ENCODE measurements at regions not wholly inside any gene's neighbourhood (a gene's known extent, or its start where the extent isn't known, plus 50 kb on each side); places are given as distances from the start of the nearest gene placed in this dataset.
"Not testable (repeated sequence)": the region's sequence is repeated elsewhere in the genome, so short reads cannot be mapped to it uniquely, and the experiment has no call there.

DNA sequence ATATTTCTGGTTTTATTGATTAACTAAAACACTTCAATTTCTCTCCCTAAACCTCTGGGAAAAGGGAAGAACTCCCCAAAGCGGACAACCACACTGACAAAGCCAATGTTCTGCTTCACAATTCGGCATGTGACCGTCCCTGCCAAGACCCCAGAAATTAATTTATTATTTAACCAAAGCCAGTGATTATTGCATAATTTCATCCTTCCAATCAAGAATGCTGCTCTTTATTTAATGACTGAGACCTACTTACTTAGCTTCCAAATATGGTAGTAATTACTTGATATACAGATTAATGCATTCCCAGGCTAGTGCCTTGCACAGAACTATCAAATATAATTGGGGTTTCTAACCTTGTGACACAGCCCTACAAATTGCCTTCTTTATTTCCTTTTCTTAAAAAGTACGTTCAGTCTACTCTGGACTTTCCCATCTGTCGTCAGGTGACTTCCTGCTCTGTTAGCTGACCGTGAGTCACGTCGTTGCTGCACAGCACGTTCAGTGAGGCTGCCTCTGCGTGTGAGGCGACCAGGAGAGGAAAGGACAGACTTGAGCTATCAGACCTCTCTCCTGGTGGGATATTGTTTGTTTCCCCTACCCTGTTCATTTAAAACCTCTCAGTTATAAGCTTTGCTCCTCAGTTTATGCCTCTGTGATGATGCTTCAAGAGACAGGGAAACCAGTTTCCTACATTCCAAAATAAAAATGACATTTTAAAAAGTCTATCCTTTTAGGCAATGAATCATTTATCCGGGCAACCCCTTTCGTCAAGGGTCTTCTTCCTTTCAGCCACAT lies 55.7 kb upstream of the TNFAIP3 start:
- DNase-seq: no peak

DNA sequence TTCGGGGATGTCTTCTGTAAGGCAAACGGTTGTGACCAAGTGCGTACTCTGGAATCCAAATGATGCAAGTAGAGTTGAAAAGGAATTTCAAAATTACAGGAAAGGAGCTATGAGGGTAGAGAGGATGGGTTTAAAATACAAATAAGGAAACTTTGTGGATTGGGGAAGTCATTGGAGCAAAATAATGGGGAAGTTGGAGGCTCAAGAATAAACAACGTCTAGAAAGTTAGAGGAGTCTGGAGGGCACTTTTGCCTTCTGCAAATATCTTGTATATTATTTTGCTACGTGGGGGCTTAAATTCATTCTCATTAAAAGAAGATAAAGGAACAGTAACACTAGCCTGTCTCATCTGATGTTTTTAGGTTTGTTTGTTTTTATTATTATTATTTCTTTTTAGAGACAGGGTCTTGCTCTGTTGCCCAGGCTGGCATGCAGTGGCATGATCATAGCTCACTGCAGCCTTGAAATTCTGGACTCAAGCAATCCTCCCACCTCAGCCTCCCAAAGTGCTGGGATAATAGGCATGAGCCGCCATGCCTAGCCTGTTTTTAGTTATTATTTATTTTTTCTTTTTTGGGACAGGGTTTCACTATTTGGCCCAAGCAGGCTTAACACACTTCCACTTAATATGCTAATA lies 55.0 kb upstream of the TNFAIP3 start:
- no peak for DNase-seq

DNA sequence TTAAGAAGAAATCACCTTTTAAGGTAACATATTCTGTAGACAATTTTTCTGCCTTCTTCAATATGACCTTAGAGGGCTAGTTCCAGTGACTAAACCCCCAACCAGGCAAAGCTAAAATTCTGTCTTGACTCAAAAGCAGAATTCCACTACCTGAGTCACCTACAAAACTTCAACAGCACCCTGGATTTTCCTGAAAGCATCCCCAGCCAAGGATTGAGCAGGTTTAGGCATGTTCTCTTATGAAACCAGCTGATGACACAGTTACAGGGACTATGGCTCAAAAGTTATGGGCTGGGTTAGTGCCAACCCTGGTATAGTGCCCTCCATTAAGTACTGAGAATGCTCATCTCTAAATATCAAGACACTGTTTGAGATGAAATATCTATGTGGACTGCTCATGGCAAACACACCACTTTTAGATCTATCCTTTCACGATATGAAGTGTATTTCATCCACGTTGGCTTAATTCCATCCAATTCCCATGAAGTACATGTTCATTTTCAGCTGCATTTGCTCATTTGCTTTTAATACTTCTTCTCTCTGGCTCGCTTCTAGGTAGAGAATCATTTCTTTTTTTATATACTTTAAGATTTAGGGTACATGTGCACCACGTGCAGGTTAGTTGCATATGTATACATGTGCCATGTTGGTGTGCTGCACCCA lies 53.6 kb upstream of the TNFAIP3 start:
- DNase-seq: no peak

DNA sequence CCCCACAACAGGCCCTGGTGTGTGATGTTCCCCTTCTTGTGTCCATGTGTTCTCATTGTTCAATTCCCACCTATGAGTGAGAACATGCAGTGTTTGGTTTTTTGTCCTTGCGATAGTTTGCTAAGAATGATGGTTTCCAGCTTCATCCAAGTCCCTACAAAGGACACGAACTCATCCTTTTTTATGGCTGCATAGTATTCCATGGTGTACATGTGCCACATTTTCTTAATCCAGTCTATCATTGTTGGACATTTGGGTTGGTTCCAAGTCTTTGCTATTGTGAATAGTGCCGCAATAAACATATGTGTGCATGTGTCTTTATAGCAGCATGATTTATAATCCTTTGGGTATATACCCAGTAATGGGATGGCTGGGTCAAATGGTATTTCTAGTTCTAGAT lies 53.0 kb upstream of the TNFAIP3 start:
- not testable (repeated sequence) for DNase-seq

DNA sequence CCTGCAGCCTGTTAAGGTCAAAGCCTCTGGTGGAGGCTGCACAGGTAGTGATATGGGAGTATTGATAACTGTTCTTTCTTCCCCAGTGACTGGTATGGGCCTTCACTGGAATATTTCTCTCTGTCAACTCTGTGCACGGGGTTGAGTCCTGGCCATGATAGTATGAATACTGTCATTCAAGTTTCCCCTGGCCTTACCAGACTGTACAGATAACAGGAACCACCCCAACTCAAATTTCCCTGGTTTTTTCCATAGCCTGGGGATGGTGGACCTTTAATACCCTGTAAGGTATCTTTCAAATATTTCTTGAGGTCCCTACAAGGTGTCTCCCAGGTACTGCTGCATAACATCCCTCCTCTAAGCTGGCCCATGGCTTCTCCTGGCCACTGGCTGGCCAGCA lies 51.4 kb upstream of the TNFAIP3 start:
- DNase-seq: no peak

DNA sequence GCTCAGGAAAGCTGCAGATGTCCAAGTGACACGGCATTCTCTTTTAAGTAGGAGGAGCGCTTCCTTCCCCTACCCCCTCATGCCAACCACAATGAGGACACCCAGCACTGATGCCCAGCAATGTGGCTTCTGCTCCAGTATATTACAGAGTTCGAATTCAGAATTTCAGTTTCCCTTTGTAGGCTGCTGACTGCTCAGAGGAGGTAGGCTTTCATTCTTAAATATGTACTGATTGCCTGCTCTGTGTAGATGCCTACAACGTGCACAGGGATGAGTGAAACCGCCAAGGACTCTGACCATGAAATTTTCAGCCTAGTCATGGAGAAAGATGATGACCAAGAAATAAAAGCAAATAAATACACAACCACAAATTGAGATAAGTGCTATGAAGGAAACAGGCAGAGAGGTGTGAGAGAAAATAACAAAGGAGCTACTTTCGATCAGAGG lies 50.9 kb upstream of the TNFAIP3 start:
- DNase-seq: no peak

DNA sequence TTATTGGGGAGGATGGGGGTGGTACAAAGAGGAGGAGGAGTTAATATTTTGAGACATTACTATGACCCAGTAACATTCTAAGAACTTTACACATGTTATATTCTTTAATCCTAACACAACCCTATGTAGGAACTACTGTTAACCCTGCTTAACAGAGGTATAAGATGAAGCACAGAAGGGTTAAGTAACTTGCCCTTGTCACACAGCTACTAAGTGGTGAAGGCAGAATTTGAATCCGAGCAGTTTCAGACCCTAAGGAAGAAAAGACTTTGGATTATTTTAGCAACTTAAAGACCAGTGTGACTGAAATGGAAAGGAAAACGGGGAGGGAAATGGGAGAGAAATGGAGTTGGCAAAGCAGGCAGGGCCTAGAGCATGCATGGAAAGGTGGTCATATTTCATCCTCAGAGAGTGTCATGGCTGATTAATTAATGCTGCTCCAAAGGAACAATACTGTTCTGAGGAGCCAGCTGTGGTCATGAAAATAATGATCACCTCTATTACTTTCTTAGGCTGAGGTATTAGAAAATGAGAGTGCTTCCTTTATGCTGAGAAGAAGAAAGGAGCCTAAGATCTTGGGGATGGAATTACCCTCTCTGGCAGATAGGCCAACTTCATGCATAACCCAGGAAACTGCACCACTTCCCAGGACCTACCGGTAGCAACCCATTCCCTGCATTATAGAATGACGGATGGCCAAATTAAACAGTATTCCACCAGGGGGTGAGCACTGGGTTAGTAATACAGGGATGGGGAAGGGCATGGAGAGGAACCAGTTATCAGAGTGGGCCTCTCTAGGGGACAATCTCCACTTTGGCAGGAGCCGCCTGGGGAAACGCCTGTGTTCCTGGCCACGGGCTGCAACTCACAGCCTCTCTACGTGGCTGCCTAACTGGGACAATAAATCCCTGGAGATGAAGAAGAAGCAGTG lies 50.1 kb upstream of the TNFAIP3 start:
- DNase-seq: no peak

All from NCI-H1694 treated with DMSO at 0.1 percent for 48 hours (cell line).